ENCODE measurements at regions not wholly inside any gene's neighbourhood (a gene's known extent, or its start where the extent isn't known, plus 50 kb on each side); places are given as distances from the start of the nearest gene placed in this dataset.

DNA sequence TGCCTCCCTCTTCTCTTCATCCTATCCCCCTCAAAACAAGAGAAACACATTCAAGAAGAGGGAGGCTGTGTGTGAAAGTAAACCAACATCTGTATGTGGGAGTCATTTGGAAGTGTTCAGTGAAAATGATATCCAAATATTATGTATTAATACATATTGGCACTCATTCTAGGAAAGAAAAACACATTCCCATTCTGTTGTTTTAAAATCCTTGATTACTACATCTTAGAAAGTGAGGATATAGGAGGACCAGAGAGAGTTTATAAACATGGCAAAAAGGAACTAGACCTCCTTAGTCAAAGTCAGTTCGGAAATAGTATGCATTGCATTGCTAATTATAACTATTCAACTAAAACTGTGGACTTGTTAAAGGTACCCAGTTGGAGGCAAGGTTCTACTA lies 786.6 kb downstream of the ADGRL2 start:
- POLR2A ChIA-PET (ENCODE audit: low non-redundant PET), result no interaction called here
- no peak overlapping the region for H3K27ac ChIP-seq
- TF ChIP-seq, protein P1, sequence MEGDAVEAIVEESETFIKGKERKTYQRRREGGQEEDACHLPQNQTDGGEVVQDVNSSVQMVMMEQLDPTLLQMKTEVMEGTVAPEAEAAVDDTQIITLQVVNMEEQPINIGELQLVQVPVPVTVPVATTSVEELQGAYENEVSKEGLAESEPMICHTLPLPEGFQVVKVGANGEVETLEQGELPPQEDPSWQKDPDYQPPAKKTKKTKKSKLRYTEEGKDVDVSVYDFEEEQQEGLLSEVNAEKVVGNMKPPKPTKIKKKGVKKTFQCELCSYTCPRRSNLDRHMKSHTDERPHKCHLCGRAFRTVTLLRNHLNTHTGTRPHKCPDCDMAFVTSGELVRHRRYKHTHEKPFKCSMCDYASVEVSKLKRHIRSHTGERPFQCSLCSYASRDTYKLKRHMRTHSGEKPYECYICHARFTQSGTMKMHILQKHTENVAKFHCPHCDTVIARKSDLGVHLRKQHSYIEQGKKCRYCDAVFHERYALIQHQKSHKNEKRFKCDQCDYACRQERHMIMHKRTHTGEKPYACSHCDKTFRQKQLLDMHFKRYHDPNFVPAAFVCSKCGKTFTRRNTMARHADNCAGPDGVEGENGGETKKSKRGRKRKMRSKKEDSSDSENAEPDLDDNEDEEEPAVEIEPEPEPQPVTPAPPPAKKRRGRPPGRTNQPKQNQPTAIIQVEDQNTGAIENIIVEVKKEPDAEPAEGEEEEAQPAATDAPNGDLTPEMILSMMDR (conservative IDR thresholded peaks at IDR 0.05; ENCODE audit: low read depth), result no peak
- CTCF ChIA-PET, result no interaction called here
- DNase-seq (ENCODE audit: low spot score), result no peak

DNA sequence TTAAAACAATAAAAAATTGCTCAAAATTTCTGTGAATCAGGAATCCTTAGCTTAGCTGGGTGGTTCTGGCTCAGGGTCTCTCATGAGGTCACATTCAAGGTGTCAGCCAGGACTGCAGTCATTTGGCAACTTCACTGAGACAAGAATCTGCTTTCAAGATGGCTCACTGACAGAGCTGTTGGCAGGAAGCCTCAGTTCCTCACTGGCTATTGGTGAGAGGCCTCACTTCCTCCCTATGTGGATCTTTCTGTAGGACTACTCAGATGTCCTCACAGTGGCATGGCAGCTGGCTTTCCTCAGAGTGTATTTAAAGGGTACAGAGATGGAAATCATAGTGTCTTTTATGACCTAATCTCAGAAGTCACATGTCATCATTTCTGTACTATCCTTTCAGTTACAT lies 785.7 kb downstream of the ADGRL2 start:
- no peak overlapping the region for H3K27ac ChIP-seq
- CTCF ChIA-PET, result no interaction called here
- no peak for DNase-seq (ENCODE audit: low spot score)
- POLR2A ChIA-PET (ENCODE audit: low non-redundant PET), result no interaction called here
- TF ChIP-seq, protein P1 (conservative IDR thresholded peaks at IDR 0.05; ENCODE audit: low read depth), result no peak

DNA sequence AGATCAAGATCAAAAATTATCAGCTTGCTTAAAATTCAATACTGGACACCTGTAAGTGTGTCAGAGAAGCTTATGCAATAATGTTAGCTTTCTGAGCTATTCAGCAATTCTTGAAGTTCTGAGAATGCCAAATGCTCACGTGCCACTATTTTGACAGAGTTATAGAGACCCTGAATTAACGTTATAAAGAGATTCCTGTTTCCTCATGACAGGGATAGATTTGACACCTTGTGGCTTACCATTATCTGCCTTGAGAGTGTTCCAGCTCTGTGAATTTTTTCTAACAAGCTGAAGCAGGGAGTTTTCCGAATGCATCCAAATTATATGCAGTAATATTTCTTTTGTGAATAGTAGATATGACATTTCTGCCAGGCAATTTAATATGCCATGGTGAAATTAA lies 781.6 kb downstream of the ADGRL2 start:
- DNase-seq (ENCODE audit: low spot score), result no peak
- H3K27ac ChIP-seq, result no peak overlapping the region
- ChIA-PET POLR2A (ENCODE audit: low non-redundant PET) (no interaction called here), CTCF (no interaction called here)
- TF ChIP-seq, protein P1 (conservative IDR thresholded peaks at IDR 0.05; ENCODE audit: low read depth), result no peak

GRCh38 chr1:82578086-82578726 lies 777.5 kb downstream of the ADGRL2 start:
- CTCF ChIA-PET, result no interaction called here
- no peak overlapping the region for H3K27ac ChIP-seq
- TF ChIP-seq, protein P1 (conservative IDR thresholded peaks at IDR 0.05; ENCODE audit: low read depth), result no peak
- no peak for DNase-seq (ENCODE audit: low spot score)
- POLR2A ChIA-PET (ENCODE audit: low non-redundant PET), result no interaction called here

DNA sequence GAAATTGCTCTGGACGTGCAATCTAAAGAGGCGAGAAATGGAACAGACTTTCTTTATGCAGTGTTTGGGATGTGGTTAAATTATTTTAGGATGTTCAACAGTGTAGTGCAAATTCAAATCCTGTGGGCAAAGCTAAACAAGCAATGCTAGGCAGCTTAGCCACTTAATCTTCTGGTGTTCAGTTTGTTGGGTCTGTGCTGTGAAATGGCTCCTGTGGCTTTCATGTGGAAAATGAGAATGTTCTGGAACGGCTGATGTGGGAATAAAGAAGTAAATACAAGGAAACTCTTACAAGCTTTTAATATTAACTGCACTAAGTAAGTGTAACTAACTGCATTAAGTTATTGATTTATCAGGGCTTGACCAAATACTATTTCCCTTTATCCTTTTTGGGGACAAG lies 766.6 kb downstream of the ADGRL2 start:
- ChIA-PET CTCF (interaction anchor here (0.7 kb wide), 1 partner anchor 161 kb away, joined by 3 read pairs; no protein-coding TSS in a partner anchor), POLR2A (ENCODE audit: low non-redundant PET) (no interaction called here)
- DNase-seq (ENCODE audit: low spot score), result no peak
- TF ChIP-seq, protein P1 (conservative IDR thresholded peaks at IDR 0.05; ENCODE audit: low read depth), result no peak
- H3K27ac ChIP-seq, result no peak overlapping the region

- H3K27ac ChIP-seq, result no peak overlapping the region
These were observed 764.8 kb downstream of the ADGRL2 start for GRCh38 chr1:82565546-82565945.

More at GRCh38 chr1:82565546-82565945, 764.8 kb downstream of the ADGRL2 start:
- ChIA-PET POLR2A (ENCODE audit: low non-redundant PET) (no interaction called here), CTCF (interaction anchor here (0.5 to 1.3 kb wide), 5 partner anchors 12 to 1380 kb away, joined by 3 to 4 read pairs (median 3); no protein-coding TSS in a partner anchor)
- DNase-seq (ENCODE audit: low spot score), result peak; percentile 41
- TF ChIP-seq, protein P1 (conservative IDR thresholded peaks at IDR 0.05; ENCODE audit: low read depth), result no peak
